ENCODE measurements at regions not wholly inside any gene's neighbourhood (a gene's known extent, or its start where the extent isn't known, plus 50 kb on each side); places are given as distances from the start of the nearest gene placed in this dataset.
"Not testable (repeated sequence)": the region's sequence is repeated elsewhere in the genome, so short reads cannot be mapped to it uniquely, and the experiment has no call there.

- TF ChIP-seq CTCF (IDR thresholded peaks at IDR 0.05; ENCODE audit: control insufficient read depth, insufficient read depth, low read depth, low read length, missing control alignments), result no peak
- no peak for DNase-seq (ENCODE audit: low read depth)
- no peak overlapping the region for H3K4me3 ChIP-seq (ENCODE audit: control insufficient read depth, low read depth, low read length)
Observed at GRCh38 chr10:113485736-113486135, 67.1 kb upstream of the HABP2 start.

- DNase-seq (ENCODE audit: low read depth), result no peak
- no peak for TF ChIP-seq CTCF (IDR thresholded peaks at IDR 0.05; ENCODE audit: control insufficient read depth, insufficient read depth, low read depth, low read length, missing control alignments)
- H3K4me3 ChIP-seq (ENCODE audit: control insufficient read depth, low read depth, low read length), result no peak overlapping the region
Observed at GRCh38 chr10:113486531-113486930, 66.3 kb upstream of the HABP2 start.

GRCh38 chr10:113487154-113487553, 65.7 kb upstream of the HABP2 start:
- no peak for TF ChIP-seq CTCF (IDR thresholded peaks at IDR 0.05; ENCODE audit: control insufficient read depth, insufficient read depth, low read depth, low read length, missing control alignments)
- no peak overlapping the region for H3K4me3 ChIP-seq (ENCODE audit: control insufficient read depth, low read depth, low read length)
- no peak for DNase-seq (ENCODE audit: low read depth)

- no peak for TF ChIP-seq CTCF (IDR thresholded peaks at IDR 0.05; ENCODE audit: control insufficient read depth, insufficient read depth, low read depth, low read length, missing control alignments)
- H3K4me3 ChIP-seq (ENCODE audit: control insufficient read depth, low read depth, low read length), result no peak overlapping the region
- DNase-seq (ENCODE audit: low read depth), result no peak
Observed at GRCh38 chr10:113488186-113488585, 64.7 kb upstream of the HABP2 start.

- H3K4me3 ChIP-seq (ENCODE audit: control insufficient read depth, low read depth, low read length); DNase-seq (ENCODE audit: low read depth): not testable (repeated sequence)
Observed at GRCh38 chr10:113489522-113489921, 63.3 kb upstream of the HABP2 start.

GRCh38 chr10:113491967-113492565, 60.8 kb upstream of the HABP2 start:
- DNase-seq (ENCODE audit: low read depth), result no peak
- no peak overlapping the region for H3K4me3 ChIP-seq (ENCODE audit: control insufficient read depth, low read depth, low read length)
- no peak for TF ChIP-seq CTCF (IDR thresholded peaks at IDR 0.05; ENCODE audit: control insufficient read depth, insufficient read depth, low read depth, low read length, missing control alignments)

- TF ChIP-seq CTCF (IDR thresholded peaks at IDR 0.05; ENCODE audit: control insufficient read depth, insufficient read depth, low read depth, low read length, missing control alignments), result no peak
Observed at GRCh38 chr10:113493195-113493594, 59.7 kb upstream of the HABP2 start.

More at GRCh38 chr10:113493195-113493594, 59.7 kb upstream of the HABP2 start:
- peak; percentile 33 for DNase-seq (ENCODE audit: low read depth)
- H3K4me3 ChIP-seq (ENCODE audit: control insufficient read depth, low read depth, low read length), result no peak overlapping the region

Data from AG09309 (cell line).